Fibroblast of mammary gland (primary cell): ENCODE measurements at regions not wholly inside any gene's neighbourhood (a gene's known extent, or its start where the extent isn't known, plus 50 kb on each side); places are given as distances from the start of the nearest gene placed in this dataset.
A peak's percentile ranks its signal among the peaks of the same experiment; 100 is the strongest.

Experiments used
- DNase-seq: peaks from one replicate; pipeline ENCODE4 v3.0.0-alpha.2; 2010; ENCODE audit warnings: low read depth
- H3K4me3 ChIP-seq: 2 replicates; pipeline ENCODE4 v1.5.1; 2011; ENCODE audit warnings: low read depth, mild to moderate bottlenecking, low read length, moderate library complexity; ENCODE audit not compliant: control insufficient read depth
- CTCF ChIP-seq: conservative IDR thresholded peaks from 2 replicates; pipeline ENCODE4 v1.5.1; 2011; ENCODE audit warnings: low read depth, low read length, inconsistent platforms; ENCODE audit not compliant: control insufficient read depth, insufficient read depth

GRCh38 chr15:26113296-26113695, 250.2 kb upstream of the ATP10A start:
- TF ChIP-seq CTCF: no peak
- DNase-seq: no peak
- no peak overlapping the region for H3K4me3 ChIP-seq

GRCh38 chr15:26109203-26109602, 246.1 kb upstream of the ATP10A start:
- no peak for DNase-seq
- TF ChIP-seq CTCF: no peak
- H3K4me3 ChIP-seq: no peak overlapping the region

GRCh38 chr15:26106556-26106955, 243.4 kb upstream of the ATP10A start:
- TF ChIP-seq CTCF: no peak
- no peak overlapping the region for H3K4me3 ChIP-seq
- no peak for DNase-seq

GRCh38 chr15:26103002-26103404, 239.9 kb upstream of the ATP10A start:
- H3K4me3 ChIP-seq: peak overlapping the region; percentile 21
- no peak for TF ChIP-seq CTCF
- DNase-seq: peak; percentile 61

- no peak for DNase-seq
- TF ChIP-seq CTCF: no peak
- H3K4me3 ChIP-seq: no peak overlapping the region
These were observed 239.2 kb upstream of the ATP10A start for GRCh38 chr15:26102365-26102764.

- DNase-seq: no peak
- TF ChIP-seq CTCF: no peak
- H3K4me3 ChIP-seq: no peak overlapping the region
These were observed 238.3 kb upstream of the ATP10A start for GRCh38 chr15:26101443-26101842.

GRCh38 chr15:26098801-26099200, 235.7 kb upstream of the ATP10A start:
- TF ChIP-seq CTCF: no peak
- no peak for DNase-seq
- no peak overlapping the region for H3K4me3 ChIP-seq
